ENCODE measurements at regions not wholly inside any gene's neighbourhood (a gene's known extent, or its start where the extent isn't known, plus 50 kb on each side); places are given as distances from the start of the nearest gene placed in this dataset.

DNA sequence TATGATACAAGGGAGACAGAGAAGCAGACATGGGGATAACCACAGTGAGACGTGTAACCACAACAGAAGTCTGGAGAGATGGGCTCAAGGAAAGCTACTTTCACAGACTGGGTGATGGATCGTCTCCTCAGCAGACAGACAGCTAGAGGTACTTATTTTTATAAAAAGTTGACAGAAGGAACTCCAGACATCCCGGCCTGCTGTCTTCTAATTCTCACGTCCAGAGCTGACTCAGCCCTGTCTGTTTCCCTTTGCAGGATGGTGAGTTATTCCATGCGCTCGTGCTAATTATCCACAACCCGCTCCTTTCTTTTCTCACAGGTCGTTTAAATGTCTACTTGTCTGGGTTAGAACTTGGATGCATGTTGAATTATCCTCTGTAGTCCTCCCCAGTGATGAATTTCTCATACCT is 304.5 kb downstream of the CWC27 start:
- TF ChIP-seq CTCF (IDR thresholded peaks at IDR 0.05; ENCODE audit: borderline replicate concordance, extremely low read depth, low read length, poor library complexity, severe bottlenecking) (no peak), EZH2 (IDR thresholded peaks at IDR 0.05; ENCODE audit: borderline replicate concordance, low read depth, low read length, severe bottlenecking) (no peak)
